Testis (tissue), 2 donors: ENCODE measurements at regions not wholly inside any gene's neighbourhood (a gene's known extent, or its start where the extent isn't known, plus 50 kb on each side); places are given as distances from the start of the nearest gene placed in this dataset.

Experiments used
- DNase-seq: peaks from one replicate; pipeline ENCODE4 v3.0.0-alpha.2; 2019
- H3K27ac ChIP-seq, 2 donors: fragments of 200-600 bp; sonication (generic); one replicate each; pipeline ENCODE4 v1.5.1; 2019
- H3K27me3 ChIP-seq: fragments of 200-600 bp; sonication (generic); one replicate; pipeline ENCODE4 v1.5.1; 2019
- H3K36me3 ChIP-seq: fragments of 200-600 bp; sonication (generic); one replicate; pipeline ENCODE4 v1.5.1; 2017; ENCODE audit warnings: low read depth; ENCODE audit errors: missing control alignments
- H3K4me1 ChIP-seq: fragments of 200-600 bp; sonication (generic); one replicate; pipeline ENCODE4 v1.5.1; 2019
- H3K4me3 ChIP-seq, 2 donors: fragments of 200-600 bp; sonication (generic); one replicate each; pipeline ENCODE4 v1.5.1; 2017 to 2019
- H3K9me3 ChIP-seq: fragments of 200-600 bp; sonication (generic); one replicate; pipeline ENCODE4 v1.5.1; 2017
- POLR2A ChIP-seq: fragments of 450-650 bp; IDR thresholded peaks from one replicate; pipeline ENCODE4 v1.6.1; 2017; ENCODE audit warnings: antibody characterized with exemption, mild to moderate bottlenecking, moderate library complexity
- WGBS, 2 donors: methylation state at CpG; one replicate each; pipeline ENCODE4 v1.1.5; 2018; 5-methylcytosine and 5-hydroxymethylcytosine counted together
- intact Hi-C: fragments of 100-400 bp; cut with DNase I; formaldehyde crosslinking; loops from one replicate; pipeline ENCODE4 v1.15.1; 2023; ENCODE audit warnings: low total_unique reads
- TF ChIP-seq, protein P1 (sequence below), 3 experiments: fragments of 450-650 bp in 2 of 3; fragments of 200-600 bp in 1 of 3; sonication (generic) in 1 of 3; IDR thresholded peaks; one replicate each; pipeline ENCODE4 v1.5.1; 2016 to 2019; ENCODE audit warnings: antibody characterized with exemption in 3 of 3, mild to moderate bottlenecking in 2 of 3, moderate library complexity in 1 of 3

DNA sequence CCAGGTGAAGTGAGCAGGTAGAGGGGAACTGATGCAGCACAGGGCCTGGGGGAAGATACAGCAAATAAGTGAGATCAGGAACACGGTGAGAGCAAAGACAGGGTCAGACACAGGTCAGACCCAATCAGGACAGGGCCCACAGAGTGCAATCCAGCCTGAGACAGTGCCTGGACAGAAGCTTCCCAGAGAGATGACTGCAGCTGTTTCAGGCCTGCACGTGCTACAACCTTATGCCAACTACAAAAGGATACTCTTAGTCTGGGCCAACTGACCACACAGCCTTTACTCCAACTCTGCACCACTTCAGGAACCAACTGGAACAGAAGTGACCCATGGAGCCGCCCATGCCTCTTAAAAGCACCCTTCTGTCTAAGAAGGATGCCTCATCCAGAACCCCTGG is 228.0 kb downstream of the TOMM20 start:
- Histone ChIP-seq H3K9me3 (no peaks in the 10 kb centered on the region), H3K27ac (no peak overlapping the region), H3K27me3 (no peaks in the 10 kb centered on the region), H3K4me1 (no peaks in the 10 kb centered on the region), H3K4me3 (no peak overlapping the region), H3K36me3 (no peaks in the 10 kb centered on the region)
- DNase-seq, result no peak
- intact Hi-C loops, result no loop called here
- TF ChIP-seq POLR2A, result no peak
- TF ChIP-seq, protein P1, sequence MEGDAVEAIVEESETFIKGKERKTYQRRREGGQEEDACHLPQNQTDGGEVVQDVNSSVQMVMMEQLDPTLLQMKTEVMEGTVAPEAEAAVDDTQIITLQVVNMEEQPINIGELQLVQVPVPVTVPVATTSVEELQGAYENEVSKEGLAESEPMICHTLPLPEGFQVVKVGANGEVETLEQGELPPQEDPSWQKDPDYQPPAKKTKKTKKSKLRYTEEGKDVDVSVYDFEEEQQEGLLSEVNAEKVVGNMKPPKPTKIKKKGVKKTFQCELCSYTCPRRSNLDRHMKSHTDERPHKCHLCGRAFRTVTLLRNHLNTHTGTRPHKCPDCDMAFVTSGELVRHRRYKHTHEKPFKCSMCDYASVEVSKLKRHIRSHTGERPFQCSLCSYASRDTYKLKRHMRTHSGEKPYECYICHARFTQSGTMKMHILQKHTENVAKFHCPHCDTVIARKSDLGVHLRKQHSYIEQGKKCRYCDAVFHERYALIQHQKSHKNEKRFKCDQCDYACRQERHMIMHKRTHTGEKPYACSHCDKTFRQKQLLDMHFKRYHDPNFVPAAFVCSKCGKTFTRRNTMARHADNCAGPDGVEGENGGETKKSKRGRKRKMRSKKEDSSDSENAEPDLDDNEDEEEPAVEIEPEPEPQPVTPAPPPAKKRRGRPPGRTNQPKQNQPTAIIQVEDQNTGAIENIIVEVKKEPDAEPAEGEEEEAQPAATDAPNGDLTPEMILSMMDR (IDR thresholded peaks at IDR 0.05), result no peak
- WGBS, 2 donors, result 64 to 72% methylated on average over 3 of the region's 3 CpGs

DNA sequence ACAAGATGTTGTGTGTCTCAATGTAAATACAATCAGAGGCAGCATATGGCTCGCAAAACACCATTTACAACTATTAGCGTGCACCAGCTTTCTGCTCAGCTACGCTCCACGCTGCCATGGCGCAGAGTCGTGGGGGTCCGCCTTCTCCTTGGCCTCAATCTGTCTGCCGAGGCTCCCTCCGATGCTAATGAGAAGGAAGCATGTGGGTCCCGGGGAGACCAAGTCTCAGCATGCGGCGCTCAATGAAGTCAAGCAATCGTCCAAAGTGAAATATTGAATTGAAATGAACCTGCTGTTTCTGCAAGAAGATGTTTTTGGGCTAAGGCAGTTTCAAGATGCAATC is 228.9 kb downstream of the TOMM20 start:
- intact Hi-C loops, result no loop called here
- Histone ChIP-seq H3K27ac (no peak overlapping the region), H3K36me3 (no peaks in the 10 kb centered on the region), H3K27me3 (no peaks in the 10 kb centered on the region), H3K4me1 (no peaks in the 10 kb centered on the region), H3K4me3 (no peak overlapping the region), H3K9me3 (no peaks in the 10 kb centered on the region)
- TF ChIP-seq, protein P1 (IDR thresholded peaks at IDR 0.05), result no peak
- no peak for TF ChIP-seq POLR2A
- DNase-seq, result no peak
- 81 to 93% methylated on average over 8 to 13 of the region's 13 CpGs for WGBS, 2 donors

DNA sequence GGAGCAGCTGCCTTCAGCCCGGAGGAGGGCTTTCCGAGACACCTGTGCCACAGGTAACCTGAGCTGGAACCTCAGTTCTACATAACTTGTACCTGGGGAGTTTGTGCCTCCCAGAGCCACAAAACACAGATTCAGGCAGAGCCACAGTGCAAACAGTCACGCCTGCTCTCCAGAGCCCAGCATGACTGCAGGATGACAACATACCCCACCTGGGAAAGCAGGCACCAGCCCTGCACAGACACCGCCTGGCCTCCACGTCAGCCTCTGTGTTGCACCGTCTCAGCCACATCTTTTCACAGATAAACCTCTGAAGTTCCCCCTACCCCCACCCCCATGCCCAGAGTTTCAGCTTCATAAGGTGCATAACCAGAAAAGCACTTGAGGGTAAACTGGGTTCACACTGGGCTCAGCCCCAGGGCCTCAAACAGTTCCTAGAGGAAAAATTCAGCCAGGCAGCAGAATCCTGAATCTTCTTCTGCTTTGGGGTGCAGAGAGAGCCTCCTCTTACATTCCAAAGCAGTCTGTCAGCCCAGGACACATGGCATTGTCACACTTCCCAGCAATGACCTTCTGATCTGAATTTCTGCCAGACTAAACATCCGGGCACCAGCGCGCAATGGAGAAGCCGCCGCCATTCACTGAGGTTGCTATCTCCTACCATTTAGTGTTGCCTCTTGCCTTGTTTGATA is 229.5 kb downstream of the TOMM20 start:
- H3K36me3 ChIP-seq, result no peaks in the 10 kb centered on the region
- no peak for TF ChIP-seq POLR2A
- TF ChIP-seq, protein P1 (IDR thresholded peaks at IDR 0.05), result no peak
- H3K9me3 ChIP-seq, result no peaks in the 10 kb centered on the region
- no peak for DNase-seq
- WGBS, 2 donors, result 68 to 72% methylated on average over 11 of the region's 11 CpGs
- intact Hi-C loops, result no loop called here
- H3K4me1 ChIP-seq, result no peaks in the 10 kb centered on the region
- H3K27ac ChIP-seq, result no peak overlapping the region
- H3K4me3 ChIP-seq, result no peak overlapping the region
- H3K27me3 ChIP-seq, result no peaks in the 10 kb centered on the region

DNA sequence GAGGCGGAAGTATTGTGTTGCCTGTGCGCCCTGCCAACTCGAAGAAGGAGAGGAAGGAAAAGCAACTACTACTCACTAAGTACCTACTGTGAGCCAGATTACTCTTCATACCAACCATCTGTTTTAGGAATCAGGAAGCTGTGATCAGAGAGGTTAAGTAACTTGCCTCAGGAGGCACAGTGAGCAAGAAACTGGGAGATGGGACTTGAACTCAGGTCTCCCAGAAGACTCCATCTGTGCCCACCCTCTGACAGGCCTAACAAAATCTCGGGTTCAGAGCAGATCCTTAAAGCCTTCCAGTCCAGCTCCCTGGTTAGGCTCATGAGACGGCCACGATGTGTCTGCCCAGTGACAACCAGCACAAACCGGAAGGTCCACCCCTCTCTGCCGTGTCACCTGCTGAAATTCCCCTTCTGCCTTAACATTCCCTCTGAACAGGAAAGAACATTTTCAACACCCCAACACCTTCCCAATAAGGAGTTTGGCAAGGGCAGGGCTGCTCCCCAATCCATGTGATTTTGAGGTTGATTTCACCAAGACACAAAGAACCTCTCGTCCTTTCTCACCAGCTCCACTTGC is 230.1 kb downstream of the TOMM20 start:
- H3K27ac ChIP-seq, result no peak overlapping the region
- no peaks in the 10 kb centered on the region for H3K27me3 ChIP-seq
- H3K36me3 ChIP-seq, result no peaks in the 10 kb centered on the region
- 92 to 96% methylated on average over 8 to 9 of the region's 9 CpGs for WGBS, 2 donors
- TF ChIP-seq, protein P1 (IDR thresholded peaks at IDR 0.05), result no peak
- TF ChIP-seq POLR2A, result no peak
- no peak overlapping the region for H3K4me3 ChIP-seq
- no peaks in the 10 kb centered on the region for H3K4me1 ChIP-seq
- intact Hi-C loops, result no loop called here
- H3K9me3 ChIP-seq, result no peaks in the 10 kb centered on the region
- no peak for DNase-seq
